GM19467 (cell line): ENCODE measurements at regions not wholly inside any gene's neighbourhood (a gene's known extent, or its start where the extent isn't known, plus 50 kb on each side); places are given as distances from the start of the nearest gene placed in this dataset.
"Not testable (repeated sequence)": the region's sequence is repeated elsewhere in the genome, so short reads cannot be mapped to it uniquely, and the experiment has no call there.

Source experiments
- ATAC-seq: cut with Tn5 transposase; IDR thresholded peaks from one replicate; pipeline ENCODE4 v1.9.1; 2021; ENCODE audit warnings: mild to moderate bottlenecking, moderate library complexity; ENCODE audit not compliant: unreplicated experiment

DNA sequence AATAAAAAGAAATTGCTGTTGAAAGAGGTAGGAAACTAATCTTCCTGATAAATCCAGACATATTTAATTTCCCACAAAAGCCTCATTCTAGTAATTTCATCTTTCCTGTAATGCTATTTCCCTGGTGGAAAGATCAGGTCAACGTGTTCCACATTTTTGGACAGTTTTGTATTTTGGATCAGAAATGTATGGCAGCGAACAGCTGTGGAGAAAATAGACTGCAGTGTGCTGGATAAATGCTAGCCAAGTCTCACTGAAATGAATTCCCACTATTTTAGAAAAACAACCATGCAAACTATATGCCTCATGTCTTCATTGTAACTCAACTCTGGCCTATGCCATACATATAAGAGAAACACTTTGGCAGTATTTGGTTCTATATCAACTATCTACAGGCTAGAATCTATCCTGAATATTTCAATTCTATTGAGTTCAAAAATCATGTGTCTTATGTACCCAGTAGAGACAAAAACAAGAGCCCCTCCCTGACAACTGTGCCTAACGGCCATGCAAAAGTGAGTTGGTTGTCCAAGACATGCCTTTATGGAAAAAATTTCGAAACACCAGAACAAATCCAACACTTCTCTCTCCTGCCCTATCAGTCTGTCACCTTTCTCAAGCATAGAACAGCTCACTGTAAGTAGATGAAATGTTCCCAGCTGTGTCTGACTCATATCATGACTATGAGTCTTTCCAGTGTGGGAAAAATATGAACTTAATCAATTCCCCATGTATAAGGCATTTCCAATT, 191.3 kb upstream of the NREP start:
- no peak for ATAC-seq

DNA sequence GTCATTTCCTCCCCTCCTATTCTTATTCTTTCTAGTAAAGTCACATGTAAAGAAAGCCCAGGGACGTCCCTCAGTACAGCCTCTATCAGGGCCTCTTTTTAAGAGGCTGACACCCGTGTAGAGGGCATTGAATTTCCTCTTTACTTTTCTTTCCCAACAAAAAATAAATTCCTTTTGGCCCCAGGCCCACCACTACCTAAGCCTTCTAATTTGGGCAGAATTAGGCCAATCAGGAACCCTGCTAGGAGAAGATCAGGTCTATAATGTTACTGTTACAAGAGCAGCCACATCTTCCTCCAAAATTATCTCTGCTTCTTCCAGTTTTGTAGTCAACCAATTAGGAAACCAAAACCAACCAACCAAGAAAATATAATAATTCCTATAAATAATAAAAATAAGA, 189.6 kb upstream of the NREP start:
- ATAC-seq, result no peak

- no peak for ATAC-seq
Measured at GRCh38 chr5:111945535-111945934, 188.5 kb upstream of the NREP start.

DNA sequence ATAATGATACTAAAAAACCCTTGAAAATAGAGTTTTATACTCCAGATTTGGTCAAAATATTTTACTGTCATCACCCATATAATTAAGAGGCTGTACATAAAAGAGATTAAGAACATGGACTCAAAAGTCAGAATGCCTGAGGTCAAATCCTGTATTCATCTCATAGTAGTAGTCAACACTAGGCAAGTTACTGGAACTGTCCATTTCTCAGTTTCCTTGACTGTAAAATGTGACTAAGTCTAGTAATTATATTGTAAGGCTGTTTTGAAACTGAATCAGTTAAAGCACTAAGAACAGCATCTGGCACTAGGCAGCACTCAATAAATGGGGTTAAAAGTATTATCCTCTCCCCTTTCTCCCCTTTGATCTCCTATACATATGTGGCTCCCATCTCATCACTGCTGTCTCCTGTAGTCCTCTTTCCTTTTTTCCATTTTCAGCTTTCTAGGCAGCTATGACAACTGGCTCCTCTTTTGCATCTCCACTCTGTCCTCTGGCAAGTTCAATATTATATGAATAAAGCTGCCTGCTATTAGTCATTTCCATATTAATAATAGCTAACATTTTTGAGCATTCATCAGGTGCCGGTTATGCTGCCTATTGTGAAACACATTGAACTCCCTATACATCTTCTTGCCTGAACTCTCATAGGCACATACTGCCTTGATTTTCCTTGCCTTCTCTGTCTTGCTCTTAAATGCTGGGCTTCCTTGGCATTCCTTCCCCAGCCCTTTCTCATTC, 185.8 kb upstream of the NREP start:
- no peak for ATAC-seq

DNA sequence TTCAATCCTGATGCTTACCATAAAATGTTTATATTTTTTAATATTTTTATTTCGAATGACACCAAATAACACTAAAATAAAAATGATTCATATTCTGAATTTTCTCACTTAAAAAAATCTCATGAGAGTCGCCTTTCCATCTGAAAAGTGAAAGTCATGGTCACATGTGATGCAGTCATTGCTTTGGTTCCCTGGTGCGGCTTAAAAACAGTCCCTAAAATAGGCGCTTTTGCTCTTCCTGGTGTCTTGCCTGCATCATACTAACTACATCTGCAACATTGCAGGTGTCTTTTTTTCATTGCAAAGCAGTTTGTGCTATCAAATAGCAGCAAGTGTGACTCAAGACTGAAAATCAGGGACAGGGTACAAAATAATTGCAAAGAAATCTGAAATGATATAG, 185.2 kb upstream of the NREP start:
- no peak for ATAC-seq

GRCh38 chr5:111937094-111937493, 180.1 kb upstream of the NREP start:
- ATAC-seq, result no peak

GRCh38 chr5:111935835-111936234, 178.8 kb upstream of the NREP start:
- ATAC-seq, result no peak

DNA sequence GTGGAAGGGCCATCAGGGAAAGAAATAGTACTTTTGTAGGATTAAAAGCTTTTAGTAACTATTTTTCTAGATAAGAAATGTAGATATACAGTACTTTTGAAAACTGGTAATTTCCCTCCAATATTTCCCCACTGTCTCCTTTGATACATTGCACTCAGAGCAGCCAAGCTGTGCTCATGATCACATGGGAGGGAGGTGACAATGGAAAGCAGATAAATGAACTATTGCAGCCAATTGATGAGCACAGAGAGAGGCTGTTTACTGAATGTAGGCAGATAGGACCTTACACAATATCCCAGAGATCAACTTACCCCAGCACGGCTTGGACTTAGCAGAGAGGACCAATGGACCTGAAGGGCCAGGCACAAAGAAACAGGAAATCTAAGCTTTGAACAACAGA, 178.0 kb upstream of the NREP start:
- no peak for ATAC-seq

- no peak for ATAC-seq
Measured at GRCh38 chr5:111934511-111934910, 177.5 kb upstream of the NREP start.

GRCh38 chr5:111933086-111933485, 176.1 kb upstream of the NREP start:
- ATAC-seq, result no peak

GRCh38 chr5:111932628-111933027, 175.6 kb upstream of the NREP start:
- ATAC-seq, result no peak

GRCh38 chr5:111932199-111932598, 175.2 kb upstream of the NREP start:
- ATAC-seq, result no peak

DNA sequence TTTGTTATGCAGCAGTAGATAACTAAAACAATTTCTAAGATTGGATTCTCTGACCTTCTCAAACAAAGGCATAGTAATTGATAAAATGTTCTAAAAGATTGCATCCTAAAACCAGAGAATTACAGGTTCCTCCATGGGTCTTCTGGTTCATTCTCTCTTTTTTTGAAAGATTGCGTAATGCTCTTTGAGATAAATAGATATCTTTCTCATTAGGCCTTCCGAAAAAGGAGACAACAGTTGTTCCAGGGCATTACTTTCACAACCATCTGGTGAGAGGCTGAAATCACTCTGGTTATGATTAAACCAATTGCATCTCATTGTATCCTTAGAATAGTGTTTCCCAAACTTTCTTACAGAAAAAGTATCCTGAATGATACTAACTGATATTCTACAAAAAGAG, 174.7 kb upstream of the NREP start:
- ATAC-seq, result no peak

DNA sequence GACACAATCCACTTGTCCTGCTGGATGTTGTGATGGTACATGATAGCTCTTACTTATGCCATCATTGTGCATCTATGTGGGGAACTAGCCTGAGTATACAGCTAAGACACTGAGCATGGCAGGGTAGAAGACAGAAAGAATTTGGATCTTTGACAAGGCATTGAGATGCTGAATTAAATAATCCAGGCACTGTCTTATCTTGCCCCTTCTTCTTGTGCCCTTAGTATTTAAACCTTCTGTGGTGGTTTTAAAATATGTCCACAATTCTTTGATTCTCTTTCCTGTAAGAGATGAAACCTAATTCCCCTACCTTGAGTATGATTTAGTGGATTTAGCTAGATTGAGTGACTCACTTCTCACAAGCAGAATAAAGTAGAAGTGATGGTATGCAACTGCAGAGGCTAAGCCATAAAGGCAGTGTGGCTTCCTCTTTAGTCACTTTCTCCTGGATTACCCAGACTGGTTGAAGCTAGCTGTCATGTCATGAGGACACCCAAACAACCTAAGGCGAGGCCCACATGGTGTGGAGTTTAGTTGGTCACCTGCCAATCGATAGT, 174.0 kb upstream of the NREP start:
- ATAC-seq, result no peak

GRCh38 chr5:111930449-111930848, 173.5 kb upstream of the NREP start:
- ATAC-seq, result no peak

GRCh38 chr5:111929867-111930266, 172.9 kb upstream of the NREP start:
- no peak for ATAC-seq

- ATAC-seq, result no peak
Measured at GRCh38 chr5:111929261-111929660, 172.3 kb upstream of the NREP start.

DNA sequence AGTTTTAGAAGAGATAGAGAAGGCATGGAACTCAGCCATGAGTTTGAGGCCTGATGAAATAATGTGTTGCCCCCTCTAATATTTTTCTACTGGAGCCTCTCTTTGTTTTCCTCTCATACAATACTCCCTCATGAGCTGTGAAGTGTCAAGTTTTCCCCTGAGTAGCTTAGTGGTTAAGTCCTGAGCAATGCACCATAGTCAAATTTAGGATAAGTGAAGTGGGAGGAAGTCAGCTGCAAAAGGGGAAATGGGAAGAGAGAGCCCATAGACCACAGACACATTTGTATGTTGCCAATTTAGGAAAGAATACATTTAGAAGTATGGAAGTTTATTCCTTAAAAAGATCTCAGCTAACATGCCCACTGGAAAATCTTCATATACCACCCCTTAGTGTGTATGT, 171.5 kb upstream of the NREP start:
- ATAC-seq, result no peak

- ATAC-seq, result no peak
Measured at GRCh38 chr5:111927191-111927590, 170.2 kb upstream of the NREP start.

- no peak for ATAC-seq
Measured at GRCh38 chr5:111926026-111926425, 169.0 kb upstream of the NREP start.

- no peak for ATAC-seq
Measured at GRCh38 chr5:111922344-111922743, 165.3 kb upstream of the NREP start.

GRCh38 chr5:111921691-111922090, 164.7 kb upstream of the NREP start:
- not testable (repeated sequence) for ATAC-seq
